GM12873 (cell line): ENCODE measurements at regions not wholly inside any gene's neighbourhood (a gene's known extent, or its start where the extent isn't known, plus 50 kb on each side); places are given as distances from the start of the nearest gene placed in this dataset.

Experiments
- TF ChIP-seq, protein P1 (sequence below): IDR thresholded peaks from 2 replicates; pipeline ENCODE4 v1.5.1; 2012; ENCODE audit warnings: low read depth, mild to moderate bottlenecking, moderate library complexity, low read length, control low read depth; ENCODE audit not compliant: insufficient read depth; ENCODE audit errors: missing control alignments

DNA sequence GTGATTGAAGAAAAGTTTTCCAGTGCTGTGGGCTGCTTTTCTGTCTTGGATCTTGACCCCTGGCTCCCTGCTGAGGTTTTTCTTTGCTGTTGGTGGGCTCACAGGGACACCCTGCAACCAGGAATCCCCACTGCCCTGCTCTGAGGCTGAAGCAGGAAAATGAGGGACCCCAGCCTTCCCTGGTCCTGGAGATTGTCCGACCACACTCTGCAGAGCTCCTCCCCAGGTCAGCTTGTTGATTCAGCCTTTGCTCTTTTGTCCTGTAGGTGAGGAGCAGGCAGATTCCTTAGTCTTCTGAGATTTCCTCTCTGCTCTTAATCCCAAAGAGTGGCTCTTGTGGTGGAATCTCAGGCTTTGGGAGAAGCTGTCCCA lies 194.5 kb downstream of the RPLP1 start:
- TF ChIP-seq, protein P1, sequence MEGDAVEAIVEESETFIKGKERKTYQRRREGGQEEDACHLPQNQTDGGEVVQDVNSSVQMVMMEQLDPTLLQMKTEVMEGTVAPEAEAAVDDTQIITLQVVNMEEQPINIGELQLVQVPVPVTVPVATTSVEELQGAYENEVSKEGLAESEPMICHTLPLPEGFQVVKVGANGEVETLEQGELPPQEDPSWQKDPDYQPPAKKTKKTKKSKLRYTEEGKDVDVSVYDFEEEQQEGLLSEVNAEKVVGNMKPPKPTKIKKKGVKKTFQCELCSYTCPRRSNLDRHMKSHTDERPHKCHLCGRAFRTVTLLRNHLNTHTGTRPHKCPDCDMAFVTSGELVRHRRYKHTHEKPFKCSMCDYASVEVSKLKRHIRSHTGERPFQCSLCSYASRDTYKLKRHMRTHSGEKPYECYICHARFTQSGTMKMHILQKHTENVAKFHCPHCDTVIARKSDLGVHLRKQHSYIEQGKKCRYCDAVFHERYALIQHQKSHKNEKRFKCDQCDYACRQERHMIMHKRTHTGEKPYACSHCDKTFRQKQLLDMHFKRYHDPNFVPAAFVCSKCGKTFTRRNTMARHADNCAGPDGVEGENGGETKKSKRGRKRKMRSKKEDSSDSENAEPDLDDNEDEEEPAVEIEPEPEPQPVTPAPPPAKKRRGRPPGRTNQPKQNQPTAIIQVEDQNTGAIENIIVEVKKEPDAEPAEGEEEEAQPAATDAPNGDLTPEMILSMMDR, result no peak

- TF ChIP-seq, protein P1, result no peak
These were observed 195.6 kb downstream of the RPLP1 start for GRCh38 chr15:69648212-69648611.

- TF ChIP-seq, protein P1, result no peak
These were observed 196.4 kb downstream of the RPLP1 start for GRCh38 chr15:69648775-69649735.

- TF ChIP-seq, protein P1, result no peak
These were observed 199.7 kb downstream of the RPLP1 start for GRCh38 chr15:69652293-69652692.

GRCh38 chr15:69652751-69653305 lies 200.2 kb downstream of the RPLP1 start:
- TF ChIP-seq, protein P1, result no peak

GRCh38 chr15:69653306-69653705 lies 200.7 kb downstream of the RPLP1 start:
- TF ChIP-seq, protein P1, result no peak

GRCh38 chr15:69653846-69654245 lies 201.2 kb downstream of the RPLP1 start:
- TF ChIP-seq, protein P1, result no peak
